Glutamatergic neuron (in vitro differentiated cells): ENCODE measurements at regions not wholly inside any gene's neighbourhood (a gene's known extent, or its start where the extent isn't known, plus 50 kb on each side); places are given as distances from the start of the nearest gene placed in this dataset.

ENCODE experiments used
- DNase-seq: peaks from one replicate; pipeline ENCODE4 v3.0.0; 2022
- H3K27ac Mint-ChIP-seq: one replicate; pipeline ENCODE4 v1.8.0; 2020; ENCODE audit warnings: mild to moderate bottlenecking, mixed read lengths, inconsistent platforms; ENCODE audit not compliant: unreplicated experiment
- H3K27me3 Mint-ChIP-seq: one replicate; pipeline ENCODE4 v1.8.0; 2020; ENCODE audit warnings: mild to moderate bottlenecking, moderate library complexity, mixed read lengths, inconsistent platforms; ENCODE audit not compliant: unreplicated experiment
- H3K36me3 Mint-ChIP-seq: one replicate; pipeline ENCODE4 v1.8.0; 2020; ENCODE audit warnings: mild to moderate bottlenecking, mixed read lengths, inconsistent platforms; ENCODE audit not compliant: unreplicated experiment
- H3K4me1 Mint-ChIP-seq: one replicate; pipeline ENCODE4 v1.8.0; 2020; ENCODE audit warnings: mild to moderate bottlenecking, low read depth, mixed read lengths, inconsistent platforms; ENCODE audit not compliant: unreplicated experiment
- H3K4me3 Mint-ChIP-seq: one replicate; pipeline ENCODE4 v1.8.0; 2020; ENCODE audit warnings: mild to moderate bottlenecking, mixed read lengths, inconsistent platforms; ENCODE audit not compliant: unreplicated experiment
- H3K9me3 Mint-ChIP-seq: one replicate; pipeline ENCODE4 v1.8.0; 2020; ENCODE audit warnings: mild to moderate bottlenecking, moderate library complexity, mixed read lengths, inconsistent platforms; ENCODE audit not compliant: unreplicated experiment
- TF ChIP-seq, protein P1 (sequence below): fragments of 200-600 bp; sonication (generic); IDR thresholded peaks from one replicate; pipeline ENCODE4 v1.5.0; 2021; ENCODE audit not compliant: partially characterized antibody, unreplicated experiment

DNA sequence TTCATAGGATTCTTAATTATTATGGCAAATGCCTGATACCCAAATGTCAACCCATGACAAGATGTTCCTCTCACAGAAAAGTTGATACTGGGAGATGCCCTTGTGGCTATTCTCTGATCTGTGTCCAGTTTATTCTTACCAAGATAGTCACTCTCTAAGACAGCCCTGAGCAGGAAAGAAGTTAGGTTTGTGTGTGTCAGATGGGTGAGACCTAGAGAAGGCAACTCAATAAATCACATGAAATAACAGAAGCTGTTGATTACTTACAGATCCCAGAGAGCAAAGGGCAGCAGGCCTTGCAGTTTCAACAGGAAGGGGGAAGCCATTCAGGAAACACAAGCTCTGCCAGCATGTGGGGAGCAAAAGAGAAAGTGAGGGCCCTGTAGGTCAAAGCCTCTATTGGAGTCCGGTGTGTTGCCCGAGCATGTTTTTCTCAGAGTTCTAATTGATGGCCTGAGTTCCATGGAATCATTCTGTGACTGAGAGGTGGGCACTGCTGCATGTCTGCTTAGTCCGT lies 1193.7 kb upstream of the CDH18 start:
- H3K9me3 Mint-ChIP-seq: no peaks in the 10 kb centered on the region
- H3K27ac Mint-ChIP-seq: no peak overlapping the region
- H3K4me3 Mint-ChIP-seq: no peak overlapping the region

DNA sequence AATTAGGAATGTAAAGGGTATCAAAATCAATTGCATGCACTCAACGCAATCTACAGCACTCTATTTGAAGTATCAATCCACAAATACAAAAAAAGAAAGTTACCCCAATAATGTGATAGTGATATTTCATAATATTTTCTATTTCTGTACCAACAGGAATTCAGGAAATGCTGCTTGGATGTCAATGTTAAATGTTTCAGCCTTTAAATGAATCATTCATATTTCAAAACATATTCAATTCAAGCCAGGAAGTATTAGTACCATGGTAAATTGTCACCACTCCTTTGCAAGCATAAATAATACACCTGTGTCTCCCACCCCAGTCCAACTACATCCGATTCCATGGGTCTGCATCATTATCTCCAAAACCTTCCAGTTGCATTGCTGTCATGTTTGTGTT lies 1185.5 kb upstream of the CDH18 start:
- TF ChIP-seq, protein P1, sequence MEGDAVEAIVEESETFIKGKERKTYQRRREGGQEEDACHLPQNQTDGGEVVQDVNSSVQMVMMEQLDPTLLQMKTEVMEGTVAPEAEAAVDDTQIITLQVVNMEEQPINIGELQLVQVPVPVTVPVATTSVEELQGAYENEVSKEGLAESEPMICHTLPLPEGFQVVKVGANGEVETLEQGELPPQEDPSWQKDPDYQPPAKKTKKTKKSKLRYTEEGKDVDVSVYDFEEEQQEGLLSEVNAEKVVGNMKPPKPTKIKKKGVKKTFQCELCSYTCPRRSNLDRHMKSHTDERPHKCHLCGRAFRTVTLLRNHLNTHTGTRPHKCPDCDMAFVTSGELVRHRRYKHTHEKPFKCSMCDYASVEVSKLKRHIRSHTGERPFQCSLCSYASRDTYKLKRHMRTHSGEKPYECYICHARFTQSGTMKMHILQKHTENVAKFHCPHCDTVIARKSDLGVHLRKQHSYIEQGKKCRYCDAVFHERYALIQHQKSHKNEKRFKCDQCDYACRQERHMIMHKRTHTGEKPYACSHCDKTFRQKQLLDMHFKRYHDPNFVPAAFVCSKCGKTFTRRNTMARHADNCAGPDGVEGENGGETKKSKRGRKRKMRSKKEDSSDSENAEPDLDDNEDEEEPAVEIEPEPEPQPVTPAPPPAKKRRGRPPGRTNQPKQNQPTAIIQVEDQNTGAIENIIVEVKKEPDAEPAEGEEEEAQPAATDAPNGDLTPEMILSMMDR: no peak
- no peak for DNase-seq
- no peak overlapping the region for H3K27ac Mint-ChIP-seq
- no peaks in the 10 kb centered on the region for H3K9me3 Mint-ChIP-seq
- H3K4me1 Mint-ChIP-seq: no peaks in the 10 kb centered on the region
- no peaks in the 10 kb centered on the region for H3K36me3 Mint-ChIP-seq
- H3K4me3 Mint-ChIP-seq: no peak overlapping the region
- H3K27me3 Mint-ChIP-seq: no peaks in the 10 kb centered on the region

More for the DNA sequence above, 1193.7 kb upstream of the CDH18 start:
- no peak for DNase-seq
- no peaks in the 10 kb centered on the region for H3K36me3 Mint-ChIP-seq
- no peaks in the 10 kb centered on the region for H3K27me3 Mint-ChIP-seq
- H3K4me1 Mint-ChIP-seq: no peaks in the 10 kb centered on the region
- TF ChIP-seq, protein P1: no peak

DNA sequence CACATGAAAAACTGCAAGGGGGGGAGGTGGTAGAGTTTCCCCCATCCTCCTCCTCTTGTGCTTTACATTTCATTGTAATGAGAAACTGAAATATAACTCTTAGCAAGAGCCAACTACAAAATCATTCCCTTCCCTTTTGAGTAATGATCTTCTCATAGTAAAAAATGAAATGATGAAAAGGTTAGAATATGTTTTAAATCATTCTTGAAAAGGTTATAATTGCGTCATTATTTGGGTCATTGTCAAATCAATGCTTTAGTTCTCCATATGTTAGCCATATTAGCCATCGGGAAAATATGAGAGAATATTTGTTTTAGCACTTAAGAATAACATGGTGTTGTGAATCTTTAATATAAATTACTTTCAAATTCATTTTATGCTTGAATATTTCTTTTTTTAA lies 1185.0 kb upstream of the CDH18 start:
- no peaks in the 10 kb centered on the region for H3K4me1 Mint-ChIP-seq
- no peaks in the 10 kb centered on the region for H3K9me3 Mint-ChIP-seq
- TF ChIP-seq, protein P1: no peak
- H3K4me3 Mint-ChIP-seq: no peak overlapping the region
- DNase-seq: no peak
- H3K27ac Mint-ChIP-seq: no peak overlapping the region
- no peaks in the 10 kb centered on the region for H3K36me3 Mint-ChIP-seq
- H3K27me3 Mint-ChIP-seq: no peaks in the 10 kb centered on the region

DNA sequence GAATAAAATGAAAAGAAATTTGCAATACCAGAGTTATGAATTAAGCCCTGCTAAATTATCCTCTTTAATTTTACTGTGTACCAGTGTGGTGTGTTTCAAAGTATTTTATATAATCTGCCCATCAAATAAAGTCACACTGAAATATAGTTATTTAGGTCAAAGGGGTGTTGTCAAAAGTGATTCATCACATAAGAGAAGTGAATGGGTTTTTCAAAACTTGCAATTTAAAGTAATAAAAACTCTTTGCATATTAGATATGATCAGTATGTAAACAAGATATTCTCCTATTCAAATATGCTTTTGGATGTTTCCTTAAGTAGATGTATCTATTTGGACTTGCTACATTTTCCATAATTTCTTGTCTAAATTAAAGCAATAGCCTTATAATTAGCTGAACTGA lies 1183.0 kb upstream of the CDH18 start:
- no peaks in the 10 kb centered on the region for H3K27me3 Mint-ChIP-seq
- H3K9me3 Mint-ChIP-seq: no peaks in the 10 kb centered on the region
- TF ChIP-seq, protein P1: no peak

DNA sequence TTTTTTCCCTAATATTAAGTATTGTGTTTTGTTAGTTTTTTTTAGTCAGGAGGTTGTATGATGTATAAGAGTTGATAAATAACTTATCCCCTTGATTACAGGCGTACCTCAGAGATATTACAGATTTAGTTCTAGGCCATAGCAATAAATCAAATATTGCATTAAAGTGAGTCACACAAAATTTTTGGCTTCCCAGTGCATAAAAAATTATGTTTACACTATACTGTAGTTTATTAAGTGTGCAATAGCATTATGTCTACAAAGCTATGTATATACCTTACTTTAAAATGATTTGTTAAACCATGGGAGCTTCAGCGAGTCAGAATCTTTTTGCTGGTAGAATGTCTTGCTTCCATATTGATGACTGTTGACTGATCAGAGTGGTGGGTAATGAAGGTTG lies 1180.6 kb upstream of the CDH18 start:
- no peaks in the 10 kb centered on the region for H3K4me1 Mint-ChIP-seq
- no peak overlapping the region for H3K4me3 Mint-ChIP-seq
- no peak for DNase-seq
- H3K27ac Mint-ChIP-seq: no peak overlapping the region
- no peaks in the 10 kb centered on the region for H3K9me3 Mint-ChIP-seq
- H3K36me3 Mint-ChIP-seq: no peaks in the 10 kb centered on the region
- no peaks in the 10 kb centered on the region for H3K27me3 Mint-ChIP-seq
- TF ChIP-seq, protein P1: no peak

More for the DNA sequence above, 1183.0 kb upstream of the CDH18 start:
- H3K4me1 Mint-ChIP-seq: no peaks in the 10 kb centered on the region
- H3K4me3 Mint-ChIP-seq: no peak overlapping the region
- no peak for DNase-seq
- no peaks in the 10 kb centered on the region for H3K36me3 Mint-ChIP-seq
- H3K27ac Mint-ChIP-seq: no peak overlapping the region
